NCI-H1417 (cell line): ENCODE measurements at regions not wholly inside any gene's neighbourhood (a gene's known extent, or its start where the extent isn't known, plus 50 kb on each side); places are given as distances from the start of the nearest gene placed in this dataset.

Experiments
- DNase-seq, 3 experiments: peaks; one replicate each; lab custom pipeline; 2025; lab: John Stamatoyannopoulos, UW

DNA sequence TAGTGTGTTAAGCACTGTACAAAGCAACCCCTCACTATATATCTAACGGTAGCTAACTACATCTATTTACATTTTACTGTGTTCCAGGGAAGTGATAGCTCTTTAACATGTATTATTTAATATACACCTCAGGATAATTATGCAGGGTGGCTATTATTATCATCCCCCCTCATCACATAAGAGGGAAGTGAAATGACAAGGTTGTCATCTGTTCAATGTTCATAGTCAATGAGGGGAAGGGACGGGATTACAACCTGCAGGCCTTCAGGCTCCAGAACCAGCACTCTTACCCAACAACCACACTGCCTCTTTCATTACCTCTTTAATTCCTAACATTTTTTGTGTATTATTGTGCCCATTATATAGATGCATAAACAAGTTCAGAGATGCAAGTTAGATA is 238.7 kb upstream of the ANO3 start:
- DNase-seq = no peak

DNA sequence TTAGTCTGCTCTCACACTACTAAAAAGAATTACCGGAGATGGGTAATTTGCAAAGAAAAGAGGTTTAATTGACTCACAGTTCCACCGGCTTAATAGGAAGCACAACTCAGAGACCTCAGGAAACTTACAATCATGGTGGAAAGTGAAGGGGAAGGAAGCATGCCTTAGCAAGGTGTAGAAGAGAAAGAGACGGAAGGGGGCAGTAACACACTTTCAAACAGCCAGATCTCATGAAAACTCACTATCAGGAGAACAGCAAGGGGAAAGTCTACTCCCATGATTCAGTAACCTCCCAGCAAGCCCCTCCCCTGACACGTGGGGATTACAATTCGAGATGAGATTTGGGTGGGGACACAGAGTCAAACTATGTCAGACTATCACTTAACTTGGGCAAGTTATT is 236.6 kb upstream of the ANO3 start:
- DNase-seq = no peak

DNA sequence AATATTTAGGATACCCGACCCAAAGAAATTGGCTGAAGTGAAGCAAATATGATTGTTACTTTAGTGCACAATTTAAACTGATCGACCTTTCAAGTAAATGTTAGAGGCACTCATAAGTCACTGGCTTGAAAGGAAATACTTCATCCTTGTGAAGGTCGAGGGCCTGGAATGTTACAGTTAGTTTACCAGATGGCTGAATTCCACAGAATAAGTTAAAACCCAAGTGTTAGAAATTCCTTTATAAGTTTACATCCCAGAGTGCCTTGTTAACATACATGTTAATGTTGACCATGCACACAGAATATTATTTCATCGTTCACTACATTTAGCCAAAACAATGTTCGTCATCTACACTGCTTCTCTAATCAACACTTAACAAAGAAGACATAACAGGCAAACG is 235.5 kb upstream of the ANO3 start:
- no peak for DNase-seq

DNA sequence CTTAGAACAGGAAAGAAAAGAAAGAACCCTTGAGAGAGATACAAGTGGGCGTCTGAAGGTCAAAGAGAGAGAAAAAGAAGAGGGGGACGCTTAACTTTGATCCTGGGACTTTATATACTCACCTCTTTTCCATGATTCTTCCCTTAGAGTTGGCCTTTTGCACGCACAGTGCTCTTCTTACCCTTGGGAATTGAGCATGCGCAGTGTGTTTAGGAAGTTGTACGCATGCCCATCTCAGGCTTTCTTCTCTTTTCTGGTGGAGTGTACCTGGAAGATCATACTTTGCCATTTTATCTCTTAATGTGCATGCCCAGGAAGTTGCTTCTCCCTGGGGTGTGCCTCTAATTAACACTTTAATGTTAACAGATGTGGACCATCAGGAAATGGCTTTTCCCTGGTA is 229.6 kb upstream of the ANO3 start:
- DNase-seq = no peak

DNA sequence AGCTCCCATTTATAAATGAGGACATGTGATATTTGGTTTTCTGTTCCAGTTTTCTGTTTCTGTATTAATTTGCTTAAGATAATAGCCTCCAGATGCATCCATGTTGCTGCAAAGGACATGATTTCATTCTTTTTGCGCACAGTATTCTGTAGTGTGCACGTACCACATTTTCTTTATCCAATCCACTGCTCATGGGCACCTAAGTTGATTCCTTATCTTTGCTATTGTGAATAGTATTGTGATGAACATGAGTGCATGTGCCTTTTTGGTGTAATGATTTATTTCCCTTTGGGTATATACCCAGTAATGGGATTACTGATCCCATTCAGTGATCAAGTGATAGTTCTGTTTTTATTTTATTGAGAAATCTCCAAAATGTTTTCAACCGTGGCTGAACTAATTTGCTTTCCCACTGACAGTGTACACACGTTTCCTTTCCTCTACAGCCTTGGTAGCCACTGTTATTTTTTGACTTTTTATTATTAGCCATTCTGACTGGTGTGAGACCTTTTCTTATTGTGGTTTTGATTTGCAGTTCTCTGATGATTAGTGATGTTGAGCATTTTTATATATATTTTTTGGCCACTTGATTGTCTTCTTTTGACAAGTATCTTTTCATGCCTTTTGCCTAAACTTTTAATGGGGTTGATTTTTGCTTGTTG is 226.0 kb upstream of the ANO3 start:
- peak in 1 of 3 experiments; percentile 23 for DNase-seq

DNA sequence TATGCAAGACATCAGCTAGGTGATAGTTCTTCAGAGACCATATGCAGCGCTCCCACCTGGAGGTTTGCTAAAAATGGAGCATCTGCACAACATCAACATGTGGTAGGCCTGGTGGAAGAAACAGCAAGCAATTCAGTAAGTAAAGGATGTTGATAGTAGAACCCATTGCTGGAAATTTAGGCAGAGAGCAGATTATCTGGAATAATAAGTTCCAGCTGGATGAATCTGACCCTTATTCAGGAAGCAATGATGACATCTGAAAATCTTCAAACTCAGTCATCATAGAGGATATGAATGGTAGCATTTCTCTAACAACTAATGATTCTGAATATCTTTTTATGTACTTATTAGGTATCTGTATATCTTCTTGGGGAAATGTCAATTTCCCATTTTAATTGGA is 225.2 kb upstream of the ANO3 start:
- no peak for DNase-seq

DNA sequence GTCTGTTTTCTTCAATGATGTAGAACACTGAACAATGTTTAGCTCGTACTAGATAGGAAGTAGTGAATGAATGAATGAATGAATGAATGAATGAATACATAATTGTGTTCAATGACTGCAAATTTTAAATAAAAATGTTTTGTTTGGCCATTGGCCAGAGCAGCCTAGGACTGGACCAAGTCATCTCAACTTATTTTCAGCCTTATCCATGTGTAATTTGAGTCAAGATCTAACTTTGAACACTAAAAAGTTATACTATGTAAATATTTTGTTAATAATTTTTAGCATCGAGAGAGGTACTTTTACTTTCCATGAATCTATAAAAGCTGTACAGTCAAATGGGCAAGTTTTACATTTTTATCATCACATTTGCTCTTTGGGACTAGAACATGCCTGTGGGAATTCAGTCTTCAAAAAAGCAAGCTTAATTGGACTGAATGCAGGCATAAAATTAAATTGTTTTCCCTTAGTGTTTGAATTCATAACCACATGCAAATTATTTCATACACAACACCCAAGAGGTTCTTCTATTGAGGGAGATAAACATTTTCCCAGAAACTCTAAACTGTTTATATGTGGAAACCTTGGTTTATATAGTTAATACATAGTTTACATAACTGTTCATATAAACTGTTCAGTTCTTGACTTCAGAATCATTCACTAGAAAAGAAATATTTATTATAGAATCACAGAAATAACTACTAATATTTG is 222.1 kb upstream of the ANO3 start:
- no peak for DNase-seq

DNA sequence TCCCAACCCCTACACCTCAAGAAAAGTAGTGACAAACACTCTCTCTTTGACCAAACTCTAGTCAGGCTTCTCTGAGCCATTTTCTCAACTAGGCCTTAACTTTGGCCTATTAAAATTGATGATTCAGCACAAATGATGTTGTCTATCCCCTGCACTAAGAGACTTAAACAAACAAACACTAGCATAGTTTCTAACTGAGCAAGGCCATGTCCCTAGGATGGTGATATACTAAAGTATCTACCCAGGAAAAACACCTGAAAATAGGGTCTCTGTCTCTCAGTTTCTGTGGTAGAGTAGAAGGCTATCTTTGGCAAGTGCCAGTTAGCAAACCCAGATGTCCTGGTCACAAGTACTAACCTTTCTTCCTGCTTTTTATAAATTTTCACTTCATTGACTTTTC is 219.7 kb upstream of the ANO3 start:
- DNase-seq = no peak

DNA sequence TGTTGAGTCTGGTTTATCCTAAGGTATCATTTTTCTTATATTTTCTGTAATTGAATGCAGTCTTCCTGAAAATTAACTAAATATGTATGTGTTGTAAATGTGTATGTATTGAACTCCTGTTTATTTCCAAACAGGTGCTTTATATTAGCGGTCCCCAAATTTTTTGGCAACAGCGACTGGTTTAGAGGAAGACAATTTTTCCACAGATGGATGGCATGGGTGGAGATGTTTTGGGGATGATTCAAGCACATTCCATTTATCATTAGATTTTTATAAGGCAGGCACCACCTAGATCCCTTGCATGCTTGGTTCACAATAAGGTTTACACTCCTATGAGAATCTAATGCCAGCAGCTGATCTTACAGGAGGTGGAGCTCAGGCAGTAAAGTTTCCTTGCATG is 210.5 kb upstream of the ANO3 start:
- DNase-seq = no peak

DNA sequence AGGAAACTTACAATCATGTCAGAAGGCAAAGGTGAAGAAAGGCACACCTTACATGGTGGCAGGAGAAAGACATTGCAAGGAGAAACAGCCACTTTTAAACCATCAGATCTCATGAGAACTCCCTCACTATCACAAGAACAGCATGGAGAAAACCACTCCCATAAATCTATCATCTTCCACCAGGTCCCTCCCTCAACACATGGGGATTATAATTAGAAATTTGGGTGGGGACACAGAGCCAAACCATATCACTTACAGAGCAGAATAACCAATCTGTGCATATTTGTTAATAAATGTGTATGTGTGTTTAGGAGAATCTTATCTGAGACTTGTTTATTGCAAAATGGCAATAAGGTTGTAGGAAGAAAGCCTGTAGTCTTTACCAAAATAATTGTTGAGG is 205.2 kb upstream of the ANO3 start:
- no peak for DNase-seq

DNA sequence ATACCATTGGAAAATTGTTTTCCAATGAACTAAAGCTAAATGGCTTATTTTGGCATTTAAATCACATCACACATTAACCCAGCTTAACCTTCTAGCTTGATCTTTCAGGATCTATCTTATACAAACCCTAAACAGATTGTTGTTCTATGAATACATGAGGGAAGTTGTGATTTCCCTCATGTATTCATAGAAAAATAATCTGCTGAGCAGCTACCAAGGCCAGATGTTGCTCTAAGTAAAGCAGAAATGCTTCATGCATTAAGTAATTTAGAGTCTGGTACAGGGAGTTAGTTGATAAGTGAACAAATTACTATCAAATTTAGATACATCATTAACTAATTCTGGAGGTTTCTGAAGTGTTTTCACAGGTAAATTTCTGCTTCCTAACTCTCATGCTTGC is 204.6 kb upstream of the ANO3 start:
- no peak for DNase-seq

DNA sequence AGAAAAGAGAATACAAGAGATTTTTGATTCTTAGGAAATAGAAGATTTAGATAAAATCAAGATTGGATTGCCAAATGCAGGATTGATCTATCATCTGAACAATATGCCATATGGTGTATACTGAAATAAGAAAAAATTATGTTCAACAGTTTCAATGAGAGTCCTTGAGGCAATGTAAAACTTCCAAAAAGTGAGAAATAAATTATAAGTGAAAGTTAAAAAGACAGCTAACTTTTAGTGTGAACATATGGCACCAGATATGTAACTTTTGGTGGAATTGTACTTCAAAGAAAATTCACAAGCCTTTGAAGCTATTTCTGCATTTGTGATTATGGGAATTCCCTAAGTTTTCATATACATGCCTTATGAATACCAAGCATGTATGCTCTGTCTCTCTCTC is 200.5 kb upstream of the ANO3 start:
- DNase-seq = no peak

DNA sequence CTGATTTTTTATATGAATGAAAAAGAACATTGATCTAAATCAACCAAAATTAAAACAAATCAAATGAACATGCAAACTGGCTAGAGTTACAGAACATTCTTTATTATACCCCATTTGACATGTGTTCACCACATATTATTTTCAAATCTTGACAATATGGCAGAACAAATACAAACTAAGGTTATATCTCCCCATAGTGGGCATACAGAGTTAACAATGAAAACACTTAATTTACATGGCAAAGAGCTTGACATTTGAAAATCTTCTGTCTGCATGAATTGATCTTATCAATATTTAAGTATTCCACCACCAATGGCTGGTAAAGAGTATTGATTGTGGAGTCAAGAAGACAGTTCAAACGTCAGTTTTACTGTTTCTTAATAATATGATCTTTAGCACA is 197.9 kb upstream of the ANO3 start:
- peak in 1 of 3 experiments; percentile 26 for DNase-seq

DNA sequence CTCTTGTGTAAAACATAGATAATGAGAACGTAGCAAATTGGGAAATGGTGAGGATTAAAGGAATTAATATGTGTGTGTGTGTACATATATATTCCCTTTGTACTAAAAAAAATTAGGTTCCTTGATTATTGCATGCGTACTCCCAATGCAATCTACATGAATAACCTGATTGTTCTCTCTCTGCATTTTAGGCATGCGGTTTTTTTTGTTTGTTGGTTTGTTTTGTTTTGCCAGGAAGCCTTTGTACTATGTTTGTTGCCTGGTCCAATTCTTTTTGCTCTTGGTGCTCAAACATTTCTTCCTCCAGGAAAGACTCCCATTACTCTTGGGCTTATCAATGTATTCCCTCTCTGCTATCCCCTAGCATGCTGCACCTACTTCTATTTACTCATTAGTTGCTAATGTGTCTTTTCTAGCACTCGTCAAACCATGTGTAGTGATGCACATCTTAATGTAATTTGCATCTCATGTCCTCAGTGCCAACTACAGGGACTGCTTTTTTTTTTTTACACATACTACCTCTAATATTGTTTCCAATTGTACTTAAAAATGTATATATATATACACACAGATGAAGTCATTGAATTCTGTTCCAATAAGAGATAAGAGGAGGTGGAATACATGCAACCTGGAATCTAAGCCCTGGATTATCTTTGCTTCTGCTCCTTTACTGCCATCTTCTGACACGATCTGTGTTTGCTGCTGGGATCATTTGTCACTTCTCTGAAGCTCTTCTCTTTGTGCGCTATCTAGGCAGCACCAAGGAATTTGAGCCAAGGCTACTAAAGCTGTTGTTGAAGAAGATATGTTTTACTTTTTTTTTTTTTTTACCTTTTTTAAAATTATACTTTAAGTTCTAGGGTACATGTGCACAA is 197.2 kb upstream of the ANO3 start:
- DNase-seq = peak in 2 of 3 experiments; percentile 64 to 85

DNA sequence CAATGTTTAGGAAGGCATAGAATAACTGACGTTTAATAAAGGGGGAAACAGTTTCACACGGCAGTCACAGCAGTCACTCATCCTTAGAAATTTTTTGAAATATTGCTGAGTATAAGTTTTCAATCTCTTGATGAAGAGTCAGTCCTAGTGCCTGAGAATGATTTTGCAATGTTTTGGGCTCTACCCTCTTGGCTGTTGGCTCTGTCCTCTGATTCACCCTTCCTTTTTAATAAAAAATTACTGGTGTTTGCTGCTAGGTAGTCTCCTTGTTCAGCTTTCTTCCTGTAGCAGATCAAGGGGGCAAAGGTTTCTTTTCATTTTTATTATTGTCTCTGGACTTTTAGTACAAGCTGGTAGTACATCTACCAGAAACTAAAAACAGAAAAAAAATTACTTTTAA is 194.3 kb upstream of the ANO3 start:
- no peak for DNase-seq

DNA sequence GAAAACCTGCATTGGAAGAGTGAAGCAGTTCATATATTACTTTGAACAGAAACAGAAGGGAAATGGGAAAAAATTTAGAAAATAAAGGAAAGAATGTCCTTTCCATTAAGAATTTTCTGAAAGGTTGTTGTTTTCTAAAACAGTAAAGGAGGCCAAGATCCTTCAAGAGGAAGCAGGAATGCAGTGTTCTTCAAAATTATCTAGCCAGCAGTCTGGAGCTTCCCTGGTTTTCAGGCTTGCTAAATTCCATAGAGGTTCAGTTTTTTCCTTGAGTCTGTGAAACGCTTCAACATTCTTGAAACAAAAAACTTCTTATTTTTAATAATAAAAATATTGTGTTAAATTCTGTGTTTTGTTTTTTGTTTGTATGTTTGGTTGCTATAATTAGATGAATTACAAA is 189.0 kb upstream of the ANO3 start:
- no peak for DNase-seq

DNA sequence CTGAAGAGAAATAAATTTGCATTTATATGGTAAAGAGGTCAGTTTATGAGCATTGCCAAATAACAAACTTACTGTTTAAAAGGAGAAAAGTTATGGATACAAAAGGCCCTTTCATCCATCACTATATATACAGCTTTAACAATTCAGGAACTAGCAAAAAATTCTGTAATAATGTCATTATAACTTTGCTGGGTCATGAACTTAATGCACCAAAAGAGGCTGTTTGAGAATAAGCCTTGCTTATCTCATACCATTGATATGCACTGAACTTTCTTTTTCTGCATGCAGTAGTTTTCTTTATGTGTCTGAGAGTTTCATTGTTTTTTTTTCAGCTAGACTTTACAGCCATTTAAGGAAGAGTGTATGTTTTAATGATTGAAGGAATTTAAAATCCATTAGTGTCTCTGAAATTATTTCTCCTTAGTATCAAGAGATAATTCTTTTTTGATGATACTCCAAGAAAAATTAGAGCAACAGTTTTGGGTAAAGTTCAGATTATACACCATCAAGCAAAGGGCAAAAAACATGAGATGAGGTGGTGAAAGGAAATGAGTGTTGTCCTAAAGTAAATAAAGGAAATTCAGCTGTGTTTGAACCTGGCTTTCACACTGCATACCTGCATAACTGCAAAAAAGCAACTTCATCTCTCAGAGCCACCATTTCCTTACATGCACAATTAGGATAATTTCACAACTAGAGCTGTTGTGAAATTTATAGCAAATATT is 188.2 kb upstream of the ANO3 start:
- peak in 1 of 3 experiments; percentile 26 for DNase-seq

DNA sequence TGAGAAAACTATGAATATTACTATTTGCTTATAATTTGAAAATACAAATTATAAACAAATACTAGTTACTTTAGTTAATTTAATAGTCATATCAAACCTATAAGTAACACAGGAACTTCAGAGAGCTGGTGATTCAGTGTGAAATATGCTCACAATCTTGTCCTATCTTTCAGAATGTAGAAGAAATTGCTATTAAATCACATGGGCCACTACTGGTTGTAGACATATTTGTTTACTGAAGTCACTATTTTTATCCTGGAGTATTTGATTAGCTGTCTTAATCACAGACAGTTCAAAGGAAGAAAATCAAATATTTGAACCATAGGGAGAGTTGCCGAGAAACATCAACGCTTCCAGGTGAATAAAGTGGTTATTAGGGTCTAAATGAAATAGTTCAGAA is 187.6 kb upstream of the ANO3 start:
- no peak for DNase-seq

DNA sequence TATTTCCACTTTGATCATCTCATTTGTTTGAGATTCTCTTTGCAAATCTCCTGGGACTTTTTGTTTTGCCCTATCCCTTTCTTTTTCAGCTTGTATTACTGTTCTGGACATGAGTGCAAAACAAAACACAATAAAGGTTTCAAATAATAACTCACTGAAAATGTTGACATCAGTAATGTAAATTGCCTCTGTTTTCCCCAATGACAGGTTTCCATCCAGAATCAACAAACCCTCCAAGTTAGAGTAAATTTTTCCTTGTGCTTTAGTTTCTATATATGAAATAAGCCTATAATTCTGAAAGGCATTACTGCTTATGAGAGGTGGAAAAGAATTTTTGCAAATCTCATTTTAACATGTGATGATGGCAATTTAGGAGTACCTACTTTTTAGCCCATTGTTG is 187.0 kb upstream of the ANO3 start:
- DNase-seq = peak in 1 of 3 experiments; percentile 25

DNA sequence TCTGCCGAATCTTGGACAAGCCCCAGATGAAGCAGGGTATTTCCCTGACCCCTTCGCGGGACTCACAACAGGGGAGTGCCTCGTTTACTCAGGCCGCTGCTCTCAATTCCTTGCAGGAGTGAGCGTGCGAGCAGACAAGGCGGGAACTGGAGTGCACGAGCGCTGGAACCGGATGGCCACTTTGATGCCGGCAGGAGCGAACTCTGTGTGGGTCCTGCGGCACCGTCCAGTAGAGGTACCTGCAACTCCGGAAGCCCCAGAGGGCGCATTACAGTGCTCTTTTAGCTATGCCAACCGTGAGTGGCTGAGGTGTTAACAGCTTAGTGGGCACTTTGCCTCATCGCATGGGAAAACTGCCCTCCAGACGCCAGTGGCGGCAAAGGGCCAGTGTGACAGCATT is 182.3 kb upstream of the ANO3 start:
- DNase-seq = no peak

DNA sequence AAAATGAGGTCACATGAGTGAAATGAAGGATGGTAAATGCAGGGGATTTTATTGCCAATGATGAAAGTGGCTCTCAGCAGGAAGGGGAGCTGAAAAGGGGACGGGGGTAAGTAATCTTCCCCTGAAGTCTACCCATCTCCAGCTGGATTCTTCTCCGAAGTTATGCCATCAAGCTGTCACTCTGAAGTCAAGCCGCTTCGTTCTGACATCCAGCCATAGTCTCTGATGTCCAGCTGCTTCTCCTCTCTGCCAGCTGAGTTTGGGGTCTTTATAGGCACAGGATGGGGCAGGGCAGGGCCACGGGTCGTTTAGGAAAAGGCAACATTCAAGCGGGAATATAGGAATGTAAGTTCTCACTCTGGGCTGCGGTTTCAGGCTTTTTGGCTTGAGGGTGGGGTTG is 181.9 kb upstream of the ANO3 start:
- DNase-seq = no peak

DNA sequence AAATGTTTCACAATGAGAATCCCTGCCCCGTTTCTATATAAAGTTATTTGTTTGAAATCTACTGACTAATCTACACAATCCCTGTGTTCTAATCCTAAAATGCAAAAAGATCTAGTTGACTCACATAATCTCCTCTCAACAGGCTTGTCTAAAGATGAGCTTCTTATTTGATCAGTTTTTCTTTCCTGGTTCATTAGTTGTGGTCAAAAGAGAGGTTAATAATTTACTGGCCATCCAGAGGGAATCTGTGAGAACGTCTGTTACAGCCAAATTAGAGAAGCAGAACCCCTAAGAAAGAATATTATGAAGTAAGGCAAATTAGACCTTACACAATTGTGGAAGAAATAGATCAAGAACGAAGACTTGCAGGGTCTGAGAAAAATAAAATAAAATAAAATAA is 173.7 kb upstream of the ANO3 start:
- DNase-seq = no peak
